ENCODE measurements at regions not wholly inside any gene's neighbourhood (a gene's known extent, or its start where the extent isn't known, plus 50 kb on each side); places are given as distances from the start of the nearest gene placed in this dataset.

DNA sequence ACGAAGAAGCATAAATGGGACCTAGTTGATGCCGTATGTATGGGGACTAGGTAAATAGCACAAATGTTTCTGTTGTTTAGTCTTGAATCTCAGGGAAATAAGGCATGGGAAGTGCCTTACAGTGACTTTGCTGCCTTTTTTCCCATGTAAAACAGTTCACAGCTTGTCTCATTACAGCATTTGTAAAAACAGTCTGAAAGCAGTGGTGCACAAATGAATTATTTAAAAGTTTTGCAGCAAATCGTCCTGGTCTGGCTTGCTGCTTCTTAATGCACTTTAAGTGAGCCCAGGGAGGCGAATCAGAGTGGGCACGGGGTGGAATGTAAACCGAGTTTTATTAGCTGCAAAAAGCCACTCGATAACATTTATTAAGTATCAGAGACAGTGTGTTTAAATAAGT lies 302.0 kb upstream of the ETAA1 start:
- no peak for TF ChIP-seq RAD21 (IDR thresholded peaks at IDR 0.05; ENCODE audit: low read depth)
- TF ChIP-seq TCF12 (IDR thresholded peaks at IDR 0.05; ENCODE audit: low read depth): no peak
- no peak for TF ChIP-seq EP300 (IDR thresholded peaks at IDR 0.05; ENCODE audit: borderline replicate concordance)
- no peak for TF ChIP-seq TEAD4 (IDR thresholded peaks at IDR 0.05)
- no peak for TF ChIP-seq YY1 (IDR thresholded peaks at IDR 0.05; ENCODE audit: low read depth)
- no peak for TF ChIP-seq FOXM1 (IDR thresholded peaks at IDR 0.05; ENCODE audit: borderline replicate concordance, low read depth)
- TF ChIP-seq TAF1 (IDR thresholded peaks at IDR 0.05; ENCODE audit: low read depth): no peak
- no peak for TF ChIP-seq CREB1 (IDR thresholded peaks at IDR 0.05; ENCODE audit: low read depth)
- no peak for TF ChIP-seq ZBTB7A (IDR thresholded peaks at IDR 0.05; ENCODE audit: low read depth)
- TF ChIP-seq, protein P1, sequence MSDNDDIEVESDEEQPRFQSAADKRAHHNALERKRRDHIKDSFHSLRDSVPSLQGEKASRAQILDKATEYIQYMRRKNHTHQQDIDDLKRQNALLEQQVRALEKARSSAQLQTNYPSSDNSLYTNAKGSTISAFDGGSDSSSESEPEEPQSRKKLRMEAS (IDR thresholded peaks at IDR 0.05): no peak
- TF ChIP-seq, protein P2, sequence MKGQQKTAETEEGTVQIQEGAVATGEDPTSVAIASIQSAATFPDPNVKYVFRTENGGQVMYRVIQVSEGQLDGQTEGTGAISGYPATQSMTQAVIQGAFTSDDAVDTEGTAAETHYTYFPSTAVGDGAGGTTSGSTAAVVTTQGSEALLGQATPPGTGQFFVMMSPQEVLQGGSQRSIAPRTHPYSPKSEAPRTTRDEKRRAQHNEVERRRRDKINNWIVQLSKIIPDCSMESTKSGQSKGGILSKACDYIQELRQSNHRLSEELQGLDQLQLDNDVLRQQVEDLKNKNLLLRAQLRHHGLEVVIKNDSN (IDR thresholded peaks at IDR 0.05): no peak
- TF ChIP-seq EGR1 (IDR thresholded peaks at IDR 0.05): no peak
- TF ChIP-seq CEBPB (IDR thresholded peaks at IDR 0.05): no peak

All from Ishikawa (cell line).